Left ventricle myocardium inferior (tissue), 1 donor: ENCODE measurements at regions not wholly inside any gene's neighbourhood (a gene's known extent, or its start where the extent isn't known, plus 50 kb on each side); places are given as distances from the start of the nearest gene placed in this dataset.
"Not testable (repeated sequence)": the region's sequence is repeated elsewhere in the genome, so short reads cannot be mapped to it uniquely, and the experiment has no call there.

Source experiments
- DNase-seq: peaks from one replicate; pipeline ENCODE4 v3.0.0-alpha.2; 2020
- H3K27ac ChIP-seq: fragments of 200-600 bp; replicated peaks from 2 replicates; pipeline ENCODE4 v1.8.0; 2021
- H3K27me3 ChIP-seq: fragments of 200-600 bp; 2 replicates; pipeline ENCODE4 v1.8.0; 2021; ENCODE audit warnings: low read depth
- H3K36me3 ChIP-seq: fragments of 200-600 bp; 2 replicates; pipeline ENCODE4 v1.8.0; 2021
- H3K4me1 ChIP-seq: fragments of 200-600 bp; 2 replicates; pipeline ENCODE4 v1.8.0; 2021
- H3K4me3 ChIP-seq: fragments of 200-600 bp; 2 replicates; pipeline ENCODE4 v1.8.0; 2021; ENCODE audit warnings: mild to moderate bottlenecking, moderate library complexity
- H3K9me3 ChIP-seq: fragments of 200-600 bp; replicated peaks from 2 replicates; pipeline ENCODE4 v1.8.0; 2021
- intact Hi-C: fragments of 100-400 bp; cut with micrococcal nuclease; formaldehyde crosslinking; loops from one replicate; pipeline ENCODE4 v1.11.0; 2022
- TF ChIP-seq, protein P1 (sequence below): fragments of 200-600 bp; IDR thresholded peaks from 2 replicates; pipeline ENCODE4 v1.8.0; 2021; ENCODE audit warnings: antibody characterized with exemption, mild to moderate bottlenecking, borderline replicate concordance
- donor health status: DM: no; HTN: yes; CAD: no; lungs with severe emphysema.

DNA sequence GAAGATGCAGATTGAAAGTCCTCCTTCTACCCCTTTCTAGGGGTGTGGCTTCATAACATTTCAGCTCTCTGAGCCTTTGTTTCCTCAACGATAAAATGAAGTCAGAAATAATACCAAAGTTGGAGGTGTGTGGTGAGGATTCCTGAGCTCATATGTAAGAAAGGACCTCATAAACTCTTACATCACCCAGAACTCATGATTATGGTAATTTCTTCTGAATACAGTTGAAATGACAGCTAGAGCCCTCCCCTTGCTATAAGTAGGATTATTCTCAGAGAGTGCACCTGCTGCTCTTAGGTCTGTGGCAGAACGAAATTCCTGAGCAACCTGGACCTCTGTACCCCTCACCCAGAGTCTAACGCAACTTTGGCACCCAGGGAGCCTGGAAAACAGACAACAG is 291.4 kb upstream of the KLF4 start:
- TF ChIP-seq, protein P1, sequence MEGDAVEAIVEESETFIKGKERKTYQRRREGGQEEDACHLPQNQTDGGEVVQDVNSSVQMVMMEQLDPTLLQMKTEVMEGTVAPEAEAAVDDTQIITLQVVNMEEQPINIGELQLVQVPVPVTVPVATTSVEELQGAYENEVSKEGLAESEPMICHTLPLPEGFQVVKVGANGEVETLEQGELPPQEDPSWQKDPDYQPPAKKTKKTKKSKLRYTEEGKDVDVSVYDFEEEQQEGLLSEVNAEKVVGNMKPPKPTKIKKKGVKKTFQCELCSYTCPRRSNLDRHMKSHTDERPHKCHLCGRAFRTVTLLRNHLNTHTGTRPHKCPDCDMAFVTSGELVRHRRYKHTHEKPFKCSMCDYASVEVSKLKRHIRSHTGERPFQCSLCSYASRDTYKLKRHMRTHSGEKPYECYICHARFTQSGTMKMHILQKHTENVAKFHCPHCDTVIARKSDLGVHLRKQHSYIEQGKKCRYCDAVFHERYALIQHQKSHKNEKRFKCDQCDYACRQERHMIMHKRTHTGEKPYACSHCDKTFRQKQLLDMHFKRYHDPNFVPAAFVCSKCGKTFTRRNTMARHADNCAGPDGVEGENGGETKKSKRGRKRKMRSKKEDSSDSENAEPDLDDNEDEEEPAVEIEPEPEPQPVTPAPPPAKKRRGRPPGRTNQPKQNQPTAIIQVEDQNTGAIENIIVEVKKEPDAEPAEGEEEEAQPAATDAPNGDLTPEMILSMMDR = no peak
- H3K36me3 ChIP-seq = no peaks in the 10 kb centered on the region
- H3K27me3 ChIP-seq = no peaks in the 10 kb centered on the region
- no peak overlapping the region for H3K4me3 ChIP-seq
- intact Hi-C loops = no loop called here
- DNase-seq = no peak
- H3K4me1 ChIP-seq = peaks cover 19% of the 10 kb centered on the region
- H3K27ac ChIP-seq = no peak overlapping the region
- H3K9me3 ChIP-seq = no peaks in the 10 kb centered on the region

DNA sequence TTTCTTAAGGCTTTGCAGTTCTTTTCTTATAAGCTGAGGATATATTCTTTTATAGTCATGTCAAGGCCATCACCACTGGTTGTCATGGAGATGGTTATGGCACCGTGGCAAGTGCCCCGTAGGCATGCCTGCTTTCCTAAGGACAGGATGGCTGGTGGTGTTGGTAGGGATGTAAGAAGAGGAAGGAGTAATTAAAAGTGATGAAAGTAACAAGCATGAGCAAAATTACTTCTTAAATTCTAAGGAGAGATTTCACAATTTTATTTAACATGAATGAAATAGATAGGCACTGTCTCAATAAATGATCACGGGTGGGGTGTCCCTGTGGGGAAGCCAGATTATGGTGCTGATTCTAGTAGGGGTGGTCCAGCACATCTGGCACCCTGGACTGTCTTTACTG is 290.2 kb upstream of the KLF4 start:
- H3K4me3 ChIP-seq = no peak overlapping the region

DNA sequence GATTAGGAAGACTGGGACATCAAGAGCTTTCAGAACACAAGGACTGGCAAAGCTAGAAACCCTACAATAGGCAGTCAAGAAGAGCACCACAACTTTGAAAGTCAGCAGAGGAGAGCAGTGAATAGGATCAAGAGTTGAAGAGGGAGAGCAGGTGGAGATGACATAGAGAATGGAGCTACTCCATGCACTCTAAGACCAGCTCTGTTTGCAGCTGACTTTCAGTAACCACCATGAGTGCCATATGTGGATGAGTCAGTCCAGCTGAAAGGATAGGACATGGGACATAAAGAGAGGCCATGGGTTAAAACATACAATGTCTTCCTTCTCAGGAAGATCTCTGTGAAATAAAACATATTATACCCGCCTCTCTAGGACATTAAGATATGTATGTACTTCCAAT is 289.1 kb upstream of the KLF4 start:
- H3K27me3 ChIP-seq = no peaks in the 10 kb centered on the region
- H3K4me3 ChIP-seq = no peak overlapping the region
- no peak overlapping the region for H3K27ac ChIP-seq
- H3K4me1 ChIP-seq = peaks cover 7% of the 10 kb centered on the region
- TF ChIP-seq, protein P1 = no peak
- intact Hi-C loops = no loop called here
- H3K9me3 ChIP-seq = no peaks in the 10 kb centered on the region
- no peak for DNase-seq
- no peaks in the 10 kb centered on the region for H3K36me3 ChIP-seq

More for the DNA sequence above, 290.2 kb upstream of the KLF4 start:
- TF ChIP-seq, protein P1 = no peak
- DNase-seq = no peak
- Histone ChIP-seq H3K27me3 (no peaks in the 10 kb centered on the region), H3K27ac (no peak overlapping the region), H3K4me1 (peaks cover 17% of the 10 kb centered on the region), H3K9me3 (no peaks in the 10 kb centered on the region), H3K36me3 (no peaks in the 10 kb centered on the region)
- intact Hi-C loops = no loop called here

DNA sequence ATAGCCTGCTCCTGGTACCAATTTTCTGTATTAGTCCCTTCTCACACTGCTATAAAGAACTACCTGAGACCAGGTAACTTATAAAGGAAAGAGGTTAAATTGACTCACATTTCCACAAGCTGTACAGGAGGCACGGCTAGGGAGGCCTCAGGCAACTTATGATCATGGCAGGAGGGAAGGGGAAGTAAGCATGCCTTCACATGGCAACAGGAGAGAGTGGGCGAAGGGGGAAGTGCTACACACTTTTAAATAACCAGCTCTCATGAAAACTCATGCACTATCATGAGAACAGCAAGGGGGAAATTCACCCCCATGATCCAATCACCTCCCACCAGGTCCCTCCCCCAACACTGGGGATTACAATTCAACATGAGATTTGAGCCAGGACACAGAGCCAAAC is 284.5 kb upstream of the KLF4 start:
- H3K9me3 ChIP-seq = peaks cover 11% of the 10 kb centered on the region
- H3K27me3 ChIP-seq, H3K4me3 ChIP-seq, intact Hi-C loops, H3K36me3 ChIP-seq, DNase-seq, H3K4me1 ChIP-seq, H3K27ac ChIP-seq: not testable (repeated sequence)

DNA sequence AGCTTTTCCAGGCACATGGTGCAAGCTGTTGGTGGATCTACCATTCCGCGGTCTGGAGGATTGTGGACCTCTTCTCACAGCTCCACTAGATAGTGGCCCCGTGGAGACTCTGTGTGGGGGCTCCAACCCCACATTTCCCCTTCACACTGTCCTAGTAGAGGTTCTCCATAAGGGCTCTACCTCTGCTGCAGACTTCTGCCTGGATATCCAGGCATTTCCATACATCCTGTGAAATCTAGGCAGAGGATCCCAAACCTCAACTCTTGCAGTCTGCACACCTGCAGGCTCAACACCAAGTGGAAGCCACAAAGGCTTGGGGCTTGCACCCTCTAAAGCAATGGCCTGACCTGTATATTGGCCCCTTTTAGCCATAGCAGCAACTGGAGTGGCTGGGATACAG is 283.4 kb upstream of the KLF4 start:
- Histone ChIP-seq H3K36me3 (no peaks in the 10 kb centered on the region), H3K27me3 (no peaks in the 10 kb centered on the region), H3K9me3 (peaks cover 11% of the 10 kb centered on the region), H3K27ac (no peak overlapping the region), H3K4me3 (no peak overlapping the region), H3K4me1 (peaks cover 7% of the 10 kb centered on the region)
- intact Hi-C loops = no loop called here
- TF ChIP-seq, protein P1 = no peak
- DNase-seq = no peak

DNA sequence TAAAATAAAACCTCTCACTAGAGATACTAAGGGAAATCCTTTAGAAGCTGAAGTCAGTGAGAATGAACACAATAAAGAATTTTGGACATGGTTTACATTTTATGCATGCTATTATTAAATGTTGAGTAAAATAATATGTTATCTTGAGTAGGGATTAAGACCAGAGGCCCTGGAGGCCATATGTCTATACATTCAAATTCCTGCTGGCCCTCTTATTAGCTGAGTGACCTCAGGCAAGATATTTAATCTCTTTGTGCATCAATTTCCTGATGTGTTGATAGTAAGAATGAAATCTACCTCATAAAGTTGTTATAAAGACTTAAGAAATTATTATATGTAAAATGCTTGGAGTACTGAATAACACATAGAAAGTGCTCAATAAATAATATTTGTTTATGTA is 281.1 kb upstream of the KLF4 start:
- DNase-seq = no peak
- intact Hi-C loops = no loop called here
- Histone ChIP-seq H3K27ac (no peak overlapping the region), H3K4me1 (peaks cover 27% of the 10 kb centered on the region), H3K9me3 (peaks cover 11% of the 10 kb centered on the region), H3K36me3 (no peaks in the 10 kb centered on the region), H3K27me3 (no peaks in the 10 kb centered on the region), H3K4me3 (no peak overlapping the region)
- TF ChIP-seq, protein P1 = no peak
